A673 (cell line): ENCODE measurements at regions not wholly inside any gene's neighbourhood (a gene's known extent, or its start where the extent isn't known, plus 50 kb on each side); places are given as distances from the start of the nearest gene placed in this dataset.

Experiments
- BruUV-seq: library from RNA; stranded (reverse); fragments of 400-500 nt; replicated peaks from 2 replicates; lab custom pipeline; 2021; lab: Mats Ljungman, UMichigan
- CTCF ChIA-PET: fragments of 300-600 bp; sonication (Branson Sonifier 250); formaldehyde crosslinking; loops from one replicate; lab custom pipeline; 2022; ENCODE audit warnings: antibody characterized with exemption; lab: Charles Lee
- POLR2A ChIA-PET: fragments of 300-600 bp; sonication (Branson Sonifier 250); formaldehyde crosslinking; loops from one replicate; lab custom pipeline; 2022; ENCODE audit warnings: antibody characterized with exemption; ENCODE audit not compliant: low non-redundant PET; lab: Charles Lee
- DNase-seq: peaks from one replicate; pipeline ENCODE4 v3.0.0-alpha.2; 2015; ENCODE audit warnings: low spot score
- H3K27ac ChIP-seq: fragments of 200-600 bp; sonication (generic); 2 replicates; pipeline ENCODE4 v1.5.1; 2016; ENCODE audit warnings: mixed run types, low read depth, mild to moderate bottlenecking, mixed read lengths, antibody characterized with exemption, low read length; ENCODE audit not compliant: poor library complexity, severe bottlenecking
- H3K27me3 ChIP-seq: fragments of 200-600 bp; sonication (generic); replicated peaks from 2 replicates; pipeline ENCODE4 v1.6.1; 2017; ENCODE audit warnings: mixed run types, low read depth, mild to moderate bottlenecking, mixed read lengths, antibody characterized with exemption, low read length; ENCODE audit not compliant: insufficient read depth, poor library complexity
- H3K36me3 ChIP-seq: fragments of 200-600 bp; sonication (generic); 2 replicates; pipeline ENCODE4 v1.6.1; 2016; ENCODE audit warnings: mixed run types, mild to moderate bottlenecking, mixed read lengths, antibody characterized with exemption, low read length; ENCODE audit not compliant: insufficient read depth, poor library complexity, severe bottlenecking
- H3K4me1 ChIP-seq: fragments of 200-600 bp; sonication (generic); 2 replicates; pipeline ENCODE4 v1.6.1; 2017; ENCODE audit warnings: mixed run types, mild to moderate bottlenecking, mixed read lengths, antibody characterized with exemption, low read length; ENCODE audit not compliant: insufficient read depth, poor library complexity, severe bottlenecking
- H3K4me3 ChIP-seq: fragments of 200-600 bp; sonication (generic); 2 replicates; pipeline ENCODE4 v1.5.1; 2016; ENCODE audit warnings: low read depth, mixed run types, mild to moderate bottlenecking, mixed read lengths, low read length; ENCODE audit not compliant: poor library complexity, severe bottlenecking
- H3K9me3 ChIP-seq: fragments of 200-600 bp; sonication (generic); 2 replicates; pipeline ENCODE4 v1.6.1; 2016; ENCODE audit warnings: mixed run types, low read depth, mild to moderate bottlenecking, mixed read lengths, antibody characterized with exemption, low read length; ENCODE audit not compliant: poor library complexity, severe bottlenecking
- EZH2 ChIP-seq: fragments of 200-600 bp; sonication (generic); IDR thresholded peaks from 2 replicates; pipeline ENCODE4 v1.6.1; 2017; ENCODE audit warnings: borderline replicate concordance, low read depth, mild to moderate bottlenecking, mixed read lengths, antibody characterized with exemption, low read length; ENCODE audit not compliant: poor library complexity, severe bottlenecking
- intact Hi-C: fragments of 100-400 bp; cut with micrococcal nuclease; formaldehyde crosslinking; loops from one replicate; pipeline ENCODE4 v1.10.0; 2022; ENCODE audit not compliant: unreplicated experiment
- TF ChIP-seq, protein P1 (sequence below): fragments of 300-800, 200-600 bp; sonication (generic); conservative IDR thresholded peaks from 2 replicates; pipeline ENCODE4 v1.5.1; 2017; ENCODE audit warnings: low read depth, mild to moderate bottlenecking, antibody characterized with exemption, low read length, moderate library complexity, mixed read lengths

- no peak overlapping the region for H3K27ac ChIP-seq
- no peaks in the 10 kb centered on the region for H3K27me3 ChIP-seq
- no peaks in the 10 kb centered on the region for H3K9me3 ChIP-seq
- no peak for TF ChIP-seq EZH2
- TF ChIP-seq, protein P1, sequence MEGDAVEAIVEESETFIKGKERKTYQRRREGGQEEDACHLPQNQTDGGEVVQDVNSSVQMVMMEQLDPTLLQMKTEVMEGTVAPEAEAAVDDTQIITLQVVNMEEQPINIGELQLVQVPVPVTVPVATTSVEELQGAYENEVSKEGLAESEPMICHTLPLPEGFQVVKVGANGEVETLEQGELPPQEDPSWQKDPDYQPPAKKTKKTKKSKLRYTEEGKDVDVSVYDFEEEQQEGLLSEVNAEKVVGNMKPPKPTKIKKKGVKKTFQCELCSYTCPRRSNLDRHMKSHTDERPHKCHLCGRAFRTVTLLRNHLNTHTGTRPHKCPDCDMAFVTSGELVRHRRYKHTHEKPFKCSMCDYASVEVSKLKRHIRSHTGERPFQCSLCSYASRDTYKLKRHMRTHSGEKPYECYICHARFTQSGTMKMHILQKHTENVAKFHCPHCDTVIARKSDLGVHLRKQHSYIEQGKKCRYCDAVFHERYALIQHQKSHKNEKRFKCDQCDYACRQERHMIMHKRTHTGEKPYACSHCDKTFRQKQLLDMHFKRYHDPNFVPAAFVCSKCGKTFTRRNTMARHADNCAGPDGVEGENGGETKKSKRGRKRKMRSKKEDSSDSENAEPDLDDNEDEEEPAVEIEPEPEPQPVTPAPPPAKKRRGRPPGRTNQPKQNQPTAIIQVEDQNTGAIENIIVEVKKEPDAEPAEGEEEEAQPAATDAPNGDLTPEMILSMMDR = no peak
- no peak overlapping the region for H3K4me3 ChIP-seq
- no peaks in the 10 kb centered on the region for H3K36me3 ChIP-seq
- no peak for DNase-seq
- BruUV-seq = no TSS peak
- no peaks in the 10 kb centered on the region for H3K4me1 ChIP-seq
- CTCF ChIA-PET = interaction anchor here (1.1 kb wide), 1 partner anchor 156 kb away, joined by 4 read pairs; no protein-coding TSS in a partner anchor
- intact Hi-C loops = no loop called here
- POLR2A ChIA-PET = no interaction called here
Observed at GRCh38 chr2:5759949-5760348, 67.8 kb downstream of the SOX11 start.

DNA sequence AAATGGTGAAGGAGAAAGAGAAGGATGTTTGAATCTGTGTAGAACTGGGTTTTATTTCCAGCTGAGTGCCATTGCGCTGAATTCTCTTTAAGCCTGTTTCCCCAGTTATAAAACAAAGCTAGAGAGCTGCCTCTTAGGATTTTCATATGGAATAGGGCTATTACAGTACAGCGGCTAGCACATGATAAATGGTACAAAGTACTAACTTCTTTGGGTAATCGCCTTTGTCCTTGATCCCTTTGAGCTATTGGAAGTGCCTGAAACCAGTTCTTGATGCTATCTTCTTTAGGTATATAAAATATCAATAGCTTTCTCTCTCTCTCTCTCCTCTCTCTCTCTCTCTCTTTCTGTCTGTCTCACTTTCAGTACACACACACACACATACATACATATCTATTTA lies 71.3 kb downstream of the SOX11 start:
- intact Hi-C loops = no loop called here
- H3K4me1 ChIP-seq = no peaks in the 10 kb centered on the region
- H3K36me3 ChIP-seq = no peaks in the 10 kb centered on the region
- no peak overlapping the region for H3K27ac ChIP-seq
- H3K4me3 ChIP-seq = no peak overlapping the region
- no peaks in the 10 kb centered on the region for H3K9me3 ChIP-seq
- H3K27me3 ChIP-seq = no peaks in the 10 kb centered on the region
- BruUV-seq = no TSS peak
- TF ChIP-seq, protein P1 = no peak
- no peak for TF ChIP-seq EZH2
- DNase-seq = no peak
- POLR2A ChIA-PET = no interaction called here
- CTCF ChIA-PET = no interaction called here

GRCh38 chr2:5764041-5764440 lies 71.9 kb downstream of the SOX11 start:
- Histone ChIP-seq H3K27ac (no peak overlapping the region), H3K27me3 (no peaks in the 10 kb centered on the region), H3K36me3 (no peaks in the 10 kb centered on the region), H3K4me1 (no peaks in the 10 kb centered on the region), H3K9me3 (no peaks in the 10 kb centered on the region), H3K4me3 (no peak overlapping the region)
- ChIA-PET CTCF (no interaction called here), POLR2A (no interaction called here)
- intact Hi-C loops = no loop called here
- no peak for DNase-seq
- BruUV-seq = no TSS peak
- no peak for TF ChIP-seq EZH2
- TF ChIP-seq, protein P1 = no peak
